NCI-H2107 treated with DMSO at 0.1 percent for 48 hours (cell line): ENCODE measurements at regions not wholly inside any gene's neighbourhood (a gene's known extent, or its start where the extent isn't known, plus 50 kb on each side); places are given as distances from the start of the nearest gene placed in this dataset.
"Not testable (repeated sequence)": the region's sequence is repeated elsewhere in the genome, so short reads cannot be mapped to it uniquely, and the experiment has no call there.

Experiments used
- DNase-seq: peaks from one replicate; lab custom pipeline; 2025; ENCODE audit not compliant: unreplicated experiment; lab: John Stamatoyannopoulos, UW

- no peak for DNase-seq
These were observed 122.6 kb downstream of the CRYAA start for GRCh38 chr21:43291347-43291950.

- no peak for DNase-seq
These were observed 121.9 kb downstream of the CRYAA start for GRCh38 chr21:43290421-43291346.

GRCh38 chr21:43289966-43290365 is 121.2 kb downstream of the CRYAA start:
- no peak for DNase-seq

GRCh38 chr21:43289442-43289841 is 120.6 kb downstream of the CRYAA start:
- no peak for DNase-seq

GRCh38 chr21:43287795-43288755 is 119.3 kb downstream of the CRYAA start:
- no peak for DNase-seq

- peak; percentile 95 for DNase-seq
These were observed 118.4 kb downstream of the CRYAA start for GRCh38 chr21:43287111-43287760.

- no peak for DNase-seq
These were observed 117.4 kb downstream of the CRYAA start for GRCh38 chr21:43286196-43286595.

GRCh38 chr21:43284700-43285099 is 115.9 kb downstream of the CRYAA start:
- no peak for DNase-seq

- DNase-seq: no peak
These were observed 115.4 kb downstream of the CRYAA start for GRCh38 chr21:43284238-43284637.

GRCh38 chr21:43283925-43284221 is 115.1 kb downstream of the CRYAA start:
- DNase-seq: not testable (repeated sequence)

GRCh38 chr21:43283136-43283924 is 114.5 kb downstream of the CRYAA start:
- DNase-seq: no peak

GRCh38 chr21:43282358-43283120 is 113.7 kb downstream of the CRYAA start:
- DNase-seq: no peak

GRCh38 chr21:43281661-43282357 is 113.0 kb downstream of the CRYAA start:
- no peak for DNase-seq

- no peak for DNase-seq
These were observed 112.3 kb downstream of the CRYAA start for GRCh38 chr21:43280949-43281633.

- no peak for DNase-seq
These were observed 110.7 kb downstream of the CRYAA start for GRCh38 chr21:43279578-43279894.

- no peak for DNase-seq
These were observed 110.2 kb downstream of the CRYAA start for GRCh38 chr21:43278766-43279577.

GRCh38 chr21:43278359-43278758 is 109.6 kb downstream of the CRYAA start:
- no peak for DNase-seq
